ENCODE measurements at regions not wholly inside any gene's neighbourhood (a gene's known extent, or its start where the extent isn't known, plus 50 kb on each side); places are given as distances from the start of the nearest gene placed in this dataset.

DNA sequence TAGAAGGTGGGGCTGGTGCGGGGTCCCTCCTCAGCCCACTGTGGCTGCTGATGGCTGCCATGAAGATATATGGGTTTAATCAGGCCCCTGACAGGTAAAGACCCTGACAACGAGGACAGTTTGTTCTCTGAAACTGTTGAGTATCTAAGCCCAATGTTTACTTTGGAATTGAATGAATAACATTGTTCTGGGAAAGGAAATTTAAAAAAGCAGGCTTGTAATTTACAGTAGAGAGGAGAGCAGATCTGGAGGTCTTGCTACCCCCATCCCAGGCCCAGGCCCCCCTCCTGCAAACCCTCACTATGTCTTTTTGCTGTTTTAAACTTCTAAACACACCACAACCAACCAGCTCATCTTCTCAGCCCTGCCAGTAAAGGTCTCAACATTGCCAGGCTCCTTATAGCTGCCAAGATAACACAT, 171.3 kb downstream of the CDC5L start:
- TF ChIP-seq, protein P1, sequence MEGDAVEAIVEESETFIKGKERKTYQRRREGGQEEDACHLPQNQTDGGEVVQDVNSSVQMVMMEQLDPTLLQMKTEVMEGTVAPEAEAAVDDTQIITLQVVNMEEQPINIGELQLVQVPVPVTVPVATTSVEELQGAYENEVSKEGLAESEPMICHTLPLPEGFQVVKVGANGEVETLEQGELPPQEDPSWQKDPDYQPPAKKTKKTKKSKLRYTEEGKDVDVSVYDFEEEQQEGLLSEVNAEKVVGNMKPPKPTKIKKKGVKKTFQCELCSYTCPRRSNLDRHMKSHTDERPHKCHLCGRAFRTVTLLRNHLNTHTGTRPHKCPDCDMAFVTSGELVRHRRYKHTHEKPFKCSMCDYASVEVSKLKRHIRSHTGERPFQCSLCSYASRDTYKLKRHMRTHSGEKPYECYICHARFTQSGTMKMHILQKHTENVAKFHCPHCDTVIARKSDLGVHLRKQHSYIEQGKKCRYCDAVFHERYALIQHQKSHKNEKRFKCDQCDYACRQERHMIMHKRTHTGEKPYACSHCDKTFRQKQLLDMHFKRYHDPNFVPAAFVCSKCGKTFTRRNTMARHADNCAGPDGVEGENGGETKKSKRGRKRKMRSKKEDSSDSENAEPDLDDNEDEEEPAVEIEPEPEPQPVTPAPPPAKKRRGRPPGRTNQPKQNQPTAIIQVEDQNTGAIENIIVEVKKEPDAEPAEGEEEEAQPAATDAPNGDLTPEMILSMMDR (optimal IDR thresholded peaks at IDR 0.05 in 1 of 3, IDR thresholded peaks at IDR 0.05 in 1 of 3, conservative IDR thresholded peaks at IDR 0.05 in 1 of 3; ENCODE audit: extremely low read depth in 1 of 3, insufficient read depth in 2 of 3, low read length in 3 of 3): no peak
- no peak for TF ChIP-seq EZH2 (IDR thresholded peaks at IDR 0.05; ENCODE audit: low read length)
